ENCODE measurements at regions not wholly inside any gene's neighbourhood (a gene's known extent, or its start where the extent isn't known, plus 50 kb on each side); places are given as distances from the start of the nearest gene placed in this dataset.

- TF ChIP-seq CEBPB (IDR thresholded peaks at IDR 0.05) (no peak), JUNB (IDR thresholded peaks at IDR 0.05) (no peak), ZFP36 (IDR thresholded peaks at IDR 0.05; ENCODE audit: borderline replicate concordance, partially characterized antibody) (no peak), CHD2 (IDR thresholded peaks at IDR 0.05; ENCODE audit: low read length, partially characterized antibody) (no peak)
These were observed 76.2 kb upstream of the ZFAND5 start for GRCh38 chr9:72440992-72441847.
